Amygdala (tissue), 56 donors: ENCODE measurements at regions not wholly inside any gene's neighbourhood (a gene's known extent, or its start where the extent isn't known, plus 50 kb on each side); places are given as distances from the start of the nearest gene placed in this dataset.
A peak's percentile ranks its signal among the peaks of the same experiment; 100 is the strongest.

Source experiments
- DNase-seq, 56 donors: peaks; one replicate each; lab custom pipeline; 2025; lab: John Stamatoyannopoulos, UW

DNA sequence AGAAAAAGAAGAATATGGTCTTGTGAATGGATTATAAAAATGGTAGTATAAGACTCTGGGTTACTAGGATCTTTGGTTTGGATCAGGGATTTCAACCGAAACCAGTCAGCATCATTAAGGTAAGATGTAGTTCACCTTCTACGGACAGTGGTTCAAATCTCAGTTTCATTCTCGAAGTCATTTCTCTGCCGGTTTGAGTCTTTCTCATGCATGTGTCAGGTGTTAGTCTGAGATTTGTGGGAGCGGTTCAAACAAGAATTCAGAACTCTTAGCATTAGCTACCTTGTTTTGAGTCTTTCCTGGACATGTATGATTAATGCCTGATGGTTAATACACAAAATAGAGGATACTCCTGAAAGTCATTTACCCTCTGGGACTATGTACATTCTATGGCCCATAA, 735.9 kb upstream of the NUDT12 start:
- no peak for DNase-seq

DNA sequence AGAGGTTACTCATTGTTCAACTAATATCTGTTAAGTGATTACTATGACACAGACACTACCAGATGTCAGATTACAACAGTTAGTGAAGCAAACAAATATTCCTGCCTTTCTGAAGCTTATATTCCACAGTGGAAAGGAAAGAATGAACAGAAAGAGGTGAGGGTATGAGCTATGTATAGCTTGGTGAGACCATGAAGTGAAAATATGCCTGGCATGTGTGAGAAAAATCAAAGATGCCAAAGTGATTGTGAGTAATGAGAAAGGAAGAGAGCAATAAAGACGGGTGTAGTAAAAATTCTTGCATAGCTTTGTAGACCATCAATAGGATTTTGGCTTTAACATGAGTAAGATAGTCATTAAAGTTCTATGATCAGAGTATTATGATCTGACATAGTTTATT, 734.5 kb upstream of the NUDT12 start:
- no peak for DNase-seq

DNA sequence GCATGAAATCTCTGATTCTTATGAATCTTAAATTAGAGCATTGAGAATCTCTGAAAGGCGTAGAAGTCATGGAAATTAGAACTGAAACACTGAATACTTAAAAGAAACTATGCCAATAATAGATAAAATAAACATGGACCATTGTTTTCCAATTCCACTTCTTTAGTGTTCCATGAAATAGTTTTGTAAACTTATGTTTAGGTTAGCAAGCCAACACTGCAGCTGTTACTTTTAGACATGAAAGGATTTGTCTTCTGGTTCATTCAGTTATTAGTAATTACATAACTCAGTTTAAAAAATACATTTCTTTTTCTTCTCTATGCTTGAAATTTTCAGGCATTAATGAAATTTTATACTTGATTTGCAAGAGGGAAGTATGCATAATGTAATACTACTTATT, 733.4 kb upstream of the NUDT12 start:
- DNase-seq: no peak

DNA sequence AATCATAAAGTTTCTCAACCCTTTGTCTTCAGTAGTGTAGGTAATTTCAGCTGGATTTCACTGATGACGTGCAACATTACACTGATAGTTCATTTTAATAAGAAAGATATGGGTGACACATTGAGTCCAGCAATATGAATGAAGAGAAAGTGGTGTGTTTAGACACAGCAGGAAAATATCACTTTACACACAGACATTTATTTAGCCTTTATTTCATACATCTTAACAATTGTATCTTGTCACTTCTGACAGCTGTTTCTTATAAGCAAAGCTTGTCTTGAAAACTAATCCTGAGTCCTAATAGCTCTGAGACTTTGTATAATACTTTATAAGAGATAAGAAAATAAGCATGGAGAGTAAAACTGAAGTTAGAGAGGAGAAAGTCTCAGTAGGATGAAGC, 720.5 kb upstream of the NUDT12 start:
- DNase-seq: no peak

DNA sequence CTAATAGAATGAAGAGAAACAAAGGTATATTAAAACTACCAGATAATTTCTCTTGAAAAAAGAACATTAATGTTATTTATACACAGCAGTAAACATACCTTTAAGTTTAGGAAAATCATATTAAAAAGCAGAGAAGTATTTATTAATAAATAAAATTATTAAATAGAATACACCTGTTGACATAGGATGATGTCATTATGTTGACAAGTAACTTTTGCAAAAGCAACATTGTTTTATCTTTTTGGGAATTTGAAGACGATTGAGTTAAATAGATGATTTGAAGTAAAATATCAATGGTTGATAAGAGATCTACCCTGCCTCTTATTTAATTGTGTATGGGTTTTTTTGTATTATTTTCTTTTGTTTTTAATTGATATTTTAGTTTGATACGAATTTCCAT, 711.1 kb upstream of the NUDT12 start:
- no peak for DNase-seq

DNA sequence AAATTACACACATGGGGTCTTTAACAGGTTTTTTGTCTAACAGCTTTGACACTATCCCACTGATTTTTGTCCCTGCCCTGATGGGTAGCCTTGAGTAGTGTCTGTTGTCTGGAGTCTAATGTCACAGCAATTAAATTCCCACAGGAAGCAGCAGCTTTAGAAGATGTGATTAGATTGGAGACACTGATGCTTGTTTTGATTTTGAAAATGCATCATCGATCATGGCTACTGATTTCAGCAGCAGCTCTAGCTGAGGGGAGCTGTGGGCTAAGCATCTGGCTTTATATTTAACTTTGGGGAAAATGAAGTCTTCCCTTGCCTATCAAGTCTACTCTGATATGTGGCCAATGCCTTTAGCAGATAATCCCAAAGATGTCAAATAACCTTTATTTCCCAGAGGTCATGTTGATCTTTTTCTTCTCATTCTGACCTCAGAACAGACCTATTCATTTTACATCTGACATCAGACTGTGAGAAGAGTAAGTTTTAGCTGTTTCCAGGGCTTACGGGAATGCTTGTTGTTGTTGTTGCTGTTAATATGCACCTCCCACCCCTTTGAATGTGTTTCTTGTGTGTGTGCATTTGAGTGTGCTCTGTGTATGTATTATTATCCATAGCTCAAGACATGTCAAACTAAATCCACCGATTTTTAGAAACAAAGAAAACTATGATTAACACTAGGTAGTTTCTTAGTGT, 704.9 kb upstream of the NUDT12 start:
- DNase-seq: no peak

DNA sequence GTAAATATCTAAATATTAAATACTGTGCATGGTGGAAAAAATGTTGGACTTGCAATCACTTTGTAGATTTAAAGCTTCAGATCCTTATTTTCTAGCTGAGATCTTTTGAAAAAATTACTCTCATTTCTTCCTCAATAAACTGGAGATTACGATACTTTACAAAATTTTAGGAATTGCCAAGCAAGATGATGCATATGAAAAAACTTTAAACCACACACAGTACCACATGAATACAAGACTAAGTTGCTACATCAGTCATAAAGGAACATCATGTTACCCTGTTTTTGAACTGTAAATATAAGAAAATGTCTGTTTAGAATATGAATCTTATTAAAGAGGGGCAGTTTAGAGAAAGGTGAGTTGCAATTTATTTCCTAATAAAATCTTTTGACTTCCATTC, 703.6 kb upstream of the NUDT12 start:
- no peak for DNase-seq

DNA sequence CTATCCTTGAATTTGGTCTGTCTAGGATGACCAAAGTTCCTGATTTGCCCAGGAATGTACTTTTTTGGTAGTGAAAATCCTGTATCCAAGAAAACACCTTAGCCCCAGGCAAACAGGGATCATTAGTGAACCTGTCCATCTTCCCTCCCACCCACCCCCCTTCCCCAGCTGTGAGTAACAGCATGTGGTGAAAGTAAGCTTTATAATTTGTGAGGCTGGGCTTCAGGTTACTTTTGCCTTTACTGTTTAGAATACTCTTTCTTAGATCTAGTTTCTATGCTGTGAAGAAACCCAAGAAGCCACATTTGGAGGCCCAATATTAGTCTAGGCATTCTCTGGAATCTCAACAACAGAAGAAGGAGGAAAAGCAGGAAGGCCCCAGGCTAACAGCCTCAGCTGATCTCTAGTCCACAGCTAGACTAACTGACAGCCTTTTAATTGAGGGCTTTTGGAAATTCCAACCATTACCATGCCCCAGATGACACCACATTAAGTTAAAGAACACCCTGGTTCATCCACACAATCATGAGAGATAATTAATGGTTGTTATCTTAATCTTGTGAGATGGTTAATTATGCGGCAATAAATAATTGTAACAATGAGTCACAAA, 703.0 kb upstream of the NUDT12 start:
- DNase-seq: no peak

DNA sequence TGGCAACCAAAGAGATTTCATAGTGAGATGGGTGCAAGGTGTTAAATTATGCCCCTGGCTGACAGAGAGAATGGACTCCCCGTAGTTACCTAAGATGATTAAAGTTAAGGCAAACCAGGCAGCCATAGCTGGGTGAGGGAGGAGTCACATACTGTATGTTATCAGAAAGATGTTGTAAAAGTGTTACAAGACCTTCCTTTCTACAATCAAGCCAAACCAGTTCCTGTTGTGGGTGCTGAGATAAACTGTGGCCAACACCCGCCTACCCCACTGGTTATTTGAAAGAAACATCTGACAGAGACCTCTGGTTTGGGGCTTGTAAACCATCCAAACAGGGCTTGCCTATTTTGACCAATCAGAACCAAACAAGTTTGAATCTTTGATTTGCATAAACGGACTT, 684.7 kb upstream of the NUDT12 start:
- DNase-seq: no peak

DNA sequence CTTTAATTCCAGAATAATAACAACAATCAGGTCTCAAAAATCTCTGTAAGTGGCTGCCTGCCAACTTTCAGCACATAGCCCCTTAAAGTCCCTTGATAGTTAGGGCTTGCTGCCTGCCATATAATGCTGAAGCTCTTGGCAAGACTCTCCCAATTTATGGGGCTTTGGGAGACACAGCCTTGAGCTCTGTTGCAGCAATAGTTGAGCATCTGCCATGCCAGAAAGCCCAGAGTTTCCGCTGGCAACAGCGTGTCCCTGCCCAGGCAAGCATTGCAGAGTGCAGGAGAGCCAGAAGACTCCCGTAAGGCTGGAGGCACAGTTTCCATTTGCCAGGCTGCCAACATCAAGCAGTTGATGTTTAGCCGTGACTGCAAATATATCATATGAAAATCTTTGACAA, 678.5 kb upstream of the NUDT12 start:
- DNase-seq: peak in 27 of 56 donors; percentile 0 to 59 (median 8)

DNA sequence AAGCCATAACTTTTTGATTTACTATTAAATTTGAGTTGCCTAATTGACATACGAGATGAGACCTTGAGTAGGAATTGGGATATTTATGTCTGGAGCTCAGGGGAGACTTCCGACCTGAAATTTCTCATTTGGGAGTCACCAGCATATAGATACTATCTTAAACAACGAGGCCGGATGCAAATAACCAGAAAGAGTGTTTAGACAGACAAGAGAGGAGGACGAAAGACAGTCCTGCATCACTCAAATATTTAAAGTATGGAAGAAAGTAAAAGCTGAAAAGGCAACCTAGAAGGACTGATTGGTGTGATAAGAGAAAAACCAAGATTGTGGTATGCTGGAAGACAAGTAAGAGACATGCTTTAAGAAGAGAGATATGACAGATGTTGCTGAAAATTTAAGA, 675.0 kb upstream of the NUDT12 start:
- DNase-seq: no peak

DNA sequence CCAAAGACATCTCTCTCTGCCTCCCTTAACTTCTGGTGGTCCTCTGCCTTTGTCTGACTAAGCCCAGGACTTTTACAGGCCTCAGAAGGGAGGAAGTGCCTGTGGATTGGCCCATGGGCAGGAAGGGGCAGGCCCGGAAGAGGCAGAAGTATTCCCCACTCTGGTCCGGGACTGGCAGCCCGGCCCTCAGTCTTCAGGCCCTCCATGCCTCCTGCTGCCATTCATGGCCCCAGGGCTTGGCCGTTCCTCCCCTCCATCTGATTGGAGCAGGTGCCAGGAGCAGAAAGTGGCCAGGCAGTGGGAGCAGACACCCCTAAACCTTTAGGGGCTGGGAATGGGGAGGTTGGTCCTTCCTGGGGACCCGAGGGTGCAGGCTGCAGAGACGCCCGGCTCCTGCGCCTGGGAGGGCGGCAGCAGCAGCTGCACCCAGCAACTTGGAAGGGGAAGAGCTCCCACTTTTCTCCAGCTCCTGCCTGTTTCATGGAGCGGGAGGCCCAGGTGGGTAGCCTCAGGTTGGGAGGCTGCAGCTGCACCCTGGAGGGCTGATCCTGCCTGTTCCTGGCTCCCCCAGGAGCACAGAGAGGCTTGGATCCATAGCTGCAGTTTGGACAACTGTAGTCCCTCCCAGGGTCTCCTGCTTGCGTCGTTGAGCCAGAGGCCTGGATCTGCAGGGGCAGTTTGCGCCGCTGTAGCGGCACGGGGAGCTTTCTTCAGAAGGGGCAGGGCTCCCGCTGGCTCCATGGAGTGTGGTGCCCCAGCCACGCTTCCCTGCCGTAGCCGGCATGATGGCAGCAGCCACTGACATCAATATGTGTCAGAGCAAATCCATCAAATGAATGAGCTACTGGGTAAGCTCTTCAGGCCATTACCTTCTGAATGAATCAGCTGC, 661.5 kb upstream of the NUDT12 start:
- no peak for DNase-seq

DNA sequence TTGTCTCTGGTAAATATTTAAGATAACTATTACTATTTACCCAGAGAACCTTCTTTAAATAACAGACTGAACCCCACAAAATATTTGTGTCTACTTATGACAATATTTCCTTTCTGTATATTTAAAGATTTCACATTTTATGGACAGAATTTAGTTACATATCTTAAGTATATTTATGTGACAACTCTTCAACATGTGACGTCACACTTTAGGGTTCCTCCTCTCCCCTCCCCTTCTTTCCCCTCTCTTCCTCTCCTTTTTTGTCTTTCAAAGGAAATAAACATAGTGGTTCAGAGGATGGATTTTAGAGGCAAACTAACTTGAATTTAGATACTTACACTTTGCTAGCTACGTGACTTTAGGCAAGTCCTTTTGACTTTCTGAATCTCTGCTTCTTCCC, 655.6 kb upstream of the NUDT12 start:
- no peak for DNase-seq

DNA sequence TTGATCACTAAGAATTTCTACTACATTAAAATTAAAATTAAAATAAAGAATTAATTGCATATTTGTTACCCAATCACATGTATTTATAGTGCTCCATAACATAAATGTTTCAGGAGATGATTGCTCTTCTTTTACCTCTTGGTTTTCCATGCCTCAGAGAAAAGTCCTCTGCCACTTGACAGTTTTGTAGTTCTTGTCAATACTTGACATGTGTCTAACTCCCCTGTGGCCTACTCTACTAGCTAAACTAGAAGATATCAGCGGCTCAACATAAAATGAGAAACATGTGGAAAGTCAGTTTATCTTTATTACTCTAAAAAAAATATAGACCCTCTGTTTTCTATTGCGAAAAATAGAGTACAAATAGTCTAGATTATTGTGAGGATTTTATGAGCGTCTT, 650.6 kb upstream of the NUDT12 start:
- no peak for DNase-seq

DNA sequence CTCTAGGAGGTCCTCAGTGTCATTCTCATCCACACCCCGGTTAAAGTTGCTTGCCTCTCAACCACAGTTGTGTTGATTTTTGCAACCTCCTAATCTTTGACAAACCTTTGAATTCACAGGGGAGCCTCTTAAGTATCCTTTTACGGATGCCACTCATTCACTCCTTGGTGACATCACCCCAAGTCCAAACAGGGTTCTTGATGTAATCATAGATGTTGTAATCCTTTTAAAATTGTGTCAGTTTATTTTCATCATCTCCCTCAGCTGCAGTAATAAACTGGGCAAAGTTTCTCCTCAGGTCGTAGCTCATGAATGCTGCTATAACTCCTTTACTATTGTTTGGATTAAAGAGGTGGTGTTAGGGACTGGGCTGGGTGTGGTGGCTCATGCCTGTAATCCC, 637.2 kb upstream of the NUDT12 start:
- DNase-seq: no peak

DNA sequence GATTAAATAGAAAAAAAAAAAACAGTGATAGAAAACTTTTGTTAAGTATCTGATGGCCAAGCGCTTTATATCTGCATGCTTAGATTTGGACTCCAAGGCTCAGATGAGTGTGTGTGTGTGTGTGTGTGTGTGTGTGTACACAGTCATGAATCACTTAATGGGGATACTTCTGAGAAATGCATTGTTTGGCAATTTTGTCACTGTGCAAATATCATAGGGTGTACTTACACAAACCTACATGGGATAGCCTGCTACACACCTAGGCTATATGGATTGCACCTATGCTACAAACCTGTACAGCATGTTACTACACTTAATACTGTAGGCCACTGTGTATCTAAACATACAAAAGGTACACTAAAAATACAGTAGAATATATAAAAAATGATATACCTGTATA, 635.6 kb upstream of the NUDT12 start:
- no peak for DNase-seq

DNA sequence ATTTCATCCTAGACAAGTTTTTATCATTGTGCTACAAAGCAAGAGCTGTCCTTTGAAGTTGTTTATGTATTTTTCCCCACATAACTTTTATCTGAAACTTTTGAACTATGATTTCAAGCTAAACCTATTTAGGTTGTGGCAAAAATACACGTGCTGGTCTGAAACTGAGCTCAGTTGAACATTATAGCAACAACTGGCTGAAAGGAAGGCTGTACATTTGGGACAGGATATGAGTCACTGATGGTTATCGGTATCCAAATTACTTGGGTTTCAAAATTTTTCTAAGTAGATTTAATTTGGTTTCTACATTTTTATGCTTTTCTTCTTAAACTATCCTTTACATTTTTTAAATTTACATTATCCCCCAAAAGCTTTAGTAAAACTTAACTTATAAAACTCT, 627.3 kb upstream of the NUDT12 start:
- no peak for DNase-seq

DNA sequence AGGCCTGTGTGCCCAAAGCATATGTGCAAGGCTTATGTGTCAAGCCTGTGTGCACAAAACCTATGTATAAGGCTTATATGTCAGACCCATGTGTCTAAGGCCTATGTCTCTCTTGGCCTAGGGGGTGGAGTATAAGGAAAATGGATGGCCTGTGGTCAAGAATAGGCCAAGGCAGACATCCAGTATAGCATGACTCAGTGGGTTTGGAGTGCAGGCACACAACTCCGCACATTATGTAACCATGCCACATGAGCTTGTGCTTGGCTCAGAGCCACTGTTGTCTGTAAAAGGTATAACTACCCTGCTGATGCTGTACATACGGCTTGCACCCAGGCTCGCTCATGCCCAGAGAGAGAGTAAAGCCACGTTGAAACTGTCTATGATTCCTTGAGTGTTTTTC, 626.4 kb upstream of the NUDT12 start:
- DNase-seq: no peak

DNA sequence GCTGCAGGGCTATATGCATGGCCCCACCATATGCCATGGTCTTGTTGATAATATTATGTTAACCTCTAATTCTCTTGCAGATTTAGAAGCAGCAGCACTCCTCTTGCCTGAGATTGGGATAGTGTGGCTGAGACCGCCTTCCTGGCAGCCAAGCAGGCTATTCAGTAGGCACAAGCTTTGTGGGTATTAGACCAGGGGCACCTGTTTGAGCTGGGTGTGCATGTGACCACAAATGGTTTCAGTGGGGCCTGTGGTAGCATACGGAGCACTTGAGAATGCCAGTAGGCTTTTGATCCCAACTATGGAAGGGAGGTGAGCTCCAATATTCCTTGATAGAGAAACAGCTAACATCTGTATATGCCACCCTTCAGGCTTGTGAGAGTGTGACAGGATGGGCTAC, 625.1 kb upstream of the NUDT12 start:
- DNase-seq: no peak

DNA sequence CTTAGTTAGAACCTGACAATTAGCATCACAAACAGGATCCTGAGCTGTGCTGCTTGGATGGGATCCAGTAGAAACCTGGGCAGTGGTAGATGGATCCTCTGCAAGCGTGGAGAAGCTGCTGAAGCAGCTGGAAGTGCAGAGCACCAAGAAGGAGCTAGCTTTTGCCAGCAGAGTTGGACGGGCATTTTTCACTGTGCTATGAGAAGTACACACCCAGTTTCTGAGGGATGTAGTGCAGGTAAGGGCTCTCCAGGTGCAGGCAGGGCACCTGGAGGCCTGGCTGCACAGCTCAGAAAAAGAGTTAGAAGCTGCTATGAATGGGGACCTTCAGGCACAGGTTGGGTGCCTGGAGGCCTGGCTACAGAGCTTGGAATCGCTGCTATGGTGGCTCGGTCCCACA, 623.9 kb upstream of the NUDT12 start:
- no peak for DNase-seq

DNA sequence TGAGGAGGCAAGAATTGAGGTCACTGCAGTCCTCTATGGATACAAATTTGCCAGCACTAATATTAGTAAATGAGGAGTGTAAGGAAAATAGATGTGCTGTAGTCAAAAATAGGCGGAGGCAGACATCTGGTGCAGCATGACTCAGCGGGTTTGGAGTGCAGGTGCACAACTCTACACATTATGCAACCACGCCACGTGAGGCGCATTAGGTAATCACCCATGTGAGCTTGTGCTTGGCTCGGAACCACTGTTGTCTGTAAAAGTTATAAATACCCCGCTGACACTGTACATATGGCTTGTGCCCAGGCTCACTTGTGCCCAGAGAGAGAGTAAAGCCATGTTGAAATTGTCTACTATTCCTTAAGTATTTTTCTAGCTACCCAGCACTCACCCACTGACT, 623.5 kb upstream of the NUDT12 start:
- peak in 3 of 56 donors; percentile 4 to 28 (median 18) for DNase-seq

DNA sequence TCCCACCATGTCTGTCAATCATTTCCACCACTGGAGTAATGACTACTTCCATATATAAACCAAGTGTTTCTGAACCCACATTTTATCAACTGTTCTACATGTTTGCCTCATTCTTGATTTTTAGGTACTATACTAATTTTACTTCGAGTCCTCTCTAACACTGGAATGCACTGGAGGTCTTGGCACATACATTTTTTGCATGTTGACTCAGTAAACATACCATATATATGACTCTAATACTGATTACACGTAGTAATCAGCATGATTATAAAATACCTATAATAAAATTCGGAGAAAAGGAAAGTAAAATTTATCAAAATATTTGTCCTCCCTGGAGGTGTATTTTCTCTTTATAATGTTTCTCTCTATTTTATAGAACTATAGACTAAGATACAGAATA, 621.7 kb upstream of the NUDT12 start:
- DNase-seq: no peak
